GM21619 (cell line): ENCODE measurements at regions not wholly inside any gene's neighbourhood (a gene's known extent, or its start where the extent isn't known, plus 50 kb on each side); places are given as distances from the start of the nearest gene placed in this dataset.
A peak's percentile ranks its signal among the peaks of the same experiment; 100 is the strongest.

Source experiments
- ATAC-seq: cut with Tn5 transposase; IDR thresholded peaks from one replicate; pipeline ENCODE4 v1.9.1; 2021; ENCODE audit not compliant: unreplicated experiment

- ATAC-seq, result no peak
Observed at GRCh38 chr6:167508919-167509852, 184.3 kb downstream of the TTLL2 start.

- ATAC-seq, result no peak
Observed at GRCh38 chr6:167509853-167510220, 185.0 kb downstream of the TTLL2 start.

GRCh38 chr6:167510648-167511047, 185.8 kb downstream of the TTLL2 start:
- ATAC-seq, result no peak

GRCh38 chr6:167512696-167513375, 187.9 kb downstream of the TTLL2 start:
- no peak for ATAC-seq

GRCh38 chr6:167513778-167514177, 188.9 kb downstream of the TTLL2 start:
- no peak for ATAC-seq

- no peak for ATAC-seq
Observed at GRCh38 chr6:167514524-167514923, 189.6 kb downstream of the TTLL2 start.

- no peak for ATAC-seq
Observed at GRCh38 chr6:167515873-167516507, 191.1 kb downstream of the TTLL2 start.

GRCh38 chr6:167517254-167517916, 192.5 kb downstream of the TTLL2 start:
- ATAC-seq, result no peak

- ATAC-seq, result no peak
Observed at GRCh38 chr6:167523426-167523825, 198.5 kb downstream of the TTLL2 start.

GRCh38 chr6:167524261-167525111, 199.6 kb downstream of the TTLL2 start:
- ATAC-seq, result no peak

GRCh38 chr6:167525774-167526173, 200.9 kb downstream of the TTLL2 start:
- no peak for ATAC-seq

GRCh38 chr6:167526465-167527368, 201.8 kb downstream of the TTLL2 start:
- no peak for ATAC-seq

GRCh38 chr6:167528239-167528638, 203.4 kb downstream of the TTLL2 start:
- peak; percentile 65 for ATAC-seq

- no peak for ATAC-seq
Observed at GRCh38 chr6:167528976-167529375, 204.1 kb downstream of the TTLL2 start.

GRCh38 chr6:167529444-167530335, 204.8 kb downstream of the TTLL2 start:
- ATAC-seq, result no peak

GRCh38 chr6:167530951-167531350, 206.1 kb downstream of the TTLL2 start:
- no peak for ATAC-seq

- ATAC-seq, result no peak
Observed at GRCh38 chr6:167532410-167533288, 207.8 kb downstream of the TTLL2 start.
